ENCODE measurements at regions not wholly inside any gene's neighbourhood (a gene's known extent, or its start where the extent isn't known, plus 50 kb on each side); places are given as distances from the start of the nearest gene placed in this dataset.

- DNase-seq: no peak
Observed at GRCh38 chr3:27865731-27866130, 143.6 kb upstream of the EOMES start.

GRCh38 chr3:27869152-27869551 is 147.0 kb upstream of the EOMES start:
- DNase-seq: no peak

DNA sequence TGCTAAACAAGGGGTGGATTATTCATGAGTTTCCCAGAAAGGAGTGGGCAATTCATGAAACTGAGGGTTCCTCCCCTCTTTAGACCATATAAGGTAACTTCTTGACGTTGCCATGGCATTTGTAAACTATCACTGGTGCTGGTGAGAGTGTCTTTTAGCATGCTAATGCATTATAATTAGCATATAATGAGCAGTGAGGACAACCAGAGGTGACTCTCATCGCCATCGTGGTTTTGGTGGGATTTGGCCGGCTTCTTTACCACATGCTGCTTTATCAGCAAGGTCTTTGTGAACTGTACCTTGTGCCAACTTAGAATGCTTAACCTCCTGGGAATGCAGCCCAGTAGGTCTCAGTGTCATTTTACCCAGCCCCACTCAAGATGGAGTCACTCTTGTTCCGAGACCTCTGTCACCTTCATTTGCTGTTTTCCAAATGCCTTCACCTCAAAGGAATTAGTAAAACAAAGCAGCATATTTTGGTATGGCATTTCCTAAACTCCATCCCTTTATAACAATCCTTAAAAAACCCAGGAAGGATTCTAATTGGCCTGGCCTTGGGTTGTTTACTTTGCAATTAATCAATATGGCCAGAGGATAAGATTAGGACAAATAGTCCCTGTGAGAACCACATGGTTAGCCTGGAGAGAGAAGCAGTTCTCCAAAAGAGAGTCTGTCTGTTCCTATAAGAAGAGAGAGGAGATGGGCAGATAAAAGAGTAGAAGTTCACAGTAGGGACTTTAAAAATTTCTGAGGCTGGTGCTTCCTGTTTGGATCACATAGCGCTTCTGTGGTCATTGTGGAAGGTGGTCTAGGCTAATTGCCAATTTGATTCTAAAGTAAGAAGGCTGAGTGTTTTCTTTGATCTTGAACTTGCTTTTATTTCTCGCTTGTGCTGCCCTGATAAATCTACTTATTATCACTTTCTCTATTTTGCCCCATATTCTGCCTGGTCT is 155.2 kb upstream of the EOMES start:
- no peak for DNase-seq

DNA sequence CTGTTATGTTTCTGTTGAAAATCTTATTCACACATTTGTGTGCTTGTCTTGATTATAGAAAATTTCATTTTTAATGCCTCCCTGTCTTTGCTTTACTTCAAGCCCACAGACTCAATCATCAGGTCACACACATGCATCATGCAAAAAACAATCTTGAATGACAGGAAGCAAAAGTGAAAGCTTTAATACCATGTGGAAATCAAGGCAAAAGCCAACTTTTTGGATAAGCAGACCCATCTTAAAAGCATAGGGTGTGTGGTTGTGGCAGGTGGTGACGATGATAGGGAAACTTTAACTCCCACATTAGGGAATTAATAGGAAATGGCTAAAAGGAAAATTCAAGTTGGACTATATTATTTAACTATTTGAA is 155.9 kb upstream of the EOMES start:
- DNase-seq: no peak

DNA sequence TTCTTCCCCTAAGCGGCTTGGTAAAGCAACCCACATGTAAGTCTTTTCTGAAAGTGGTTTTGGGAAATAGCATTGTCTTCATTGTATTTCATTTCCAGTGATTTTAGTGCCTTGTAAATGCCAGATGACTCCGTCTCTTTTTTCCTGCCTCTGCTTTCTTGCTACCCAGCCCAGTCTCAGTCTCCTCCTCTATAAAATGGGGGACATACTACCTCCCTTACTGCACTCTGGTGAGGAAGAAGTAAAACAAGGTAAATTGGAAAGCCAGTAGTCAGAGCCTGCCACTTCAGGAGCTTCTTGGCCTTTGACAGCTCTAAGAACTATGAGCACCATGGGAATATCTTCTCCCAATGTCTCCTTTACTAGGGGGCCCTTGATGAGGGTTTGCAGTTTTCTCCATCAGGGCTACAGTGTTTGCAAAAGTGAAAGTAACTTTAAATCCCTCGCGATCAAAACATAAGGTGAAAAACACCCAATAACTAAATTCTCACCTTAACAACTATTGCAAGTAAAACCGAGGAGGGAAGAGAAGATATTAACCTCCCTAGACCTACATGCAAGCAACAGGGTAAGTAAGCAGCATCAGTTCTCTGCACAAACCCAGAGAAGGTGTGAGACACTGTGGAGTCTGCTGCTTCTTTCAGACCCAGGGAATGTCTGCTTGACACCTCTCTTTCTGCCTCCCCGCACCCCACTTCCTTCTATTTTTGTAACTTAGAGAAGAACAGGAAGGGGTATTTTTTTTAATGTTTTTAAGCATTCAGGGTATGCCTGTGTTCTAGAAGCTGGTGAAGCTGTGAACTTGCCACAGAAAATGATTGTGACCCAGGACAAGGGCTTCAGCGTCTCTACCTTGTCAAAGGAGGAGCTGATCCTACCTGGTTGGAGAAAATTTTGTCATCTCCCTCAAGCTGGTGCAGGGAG is 159.1 kb upstream of the EOMES start:
- DNase-seq: no peak

- no peak for DNase-seq
Observed at GRCh38 chr3:27883266-27883665, 161.1 kb upstream of the EOMES start.

- DNase-seq: no peak
Observed at GRCh38 chr3:27885641-27886040, 163.5 kb upstream of the EOMES start.

DNA sequence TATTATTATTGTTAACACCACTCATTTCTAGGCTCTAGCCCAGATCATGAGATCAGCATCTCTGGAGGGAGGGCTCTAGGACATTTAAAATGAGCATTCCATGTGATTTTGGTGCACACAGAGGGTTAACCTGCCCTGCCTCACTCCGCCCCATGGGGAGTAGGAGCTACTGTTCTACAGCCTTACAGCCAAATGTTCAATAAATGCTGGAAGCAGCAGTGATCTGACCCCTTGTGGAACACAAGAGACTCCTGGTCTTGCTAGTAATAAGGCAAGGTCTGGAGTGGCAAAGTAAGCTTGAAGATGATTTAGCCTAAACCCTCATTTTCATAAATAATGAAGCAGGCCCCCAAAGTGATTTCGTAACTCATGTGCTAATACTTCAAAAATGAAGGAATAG is 166.4 kb upstream of the EOMES start:
- DNase-seq: no peak

DNA sequence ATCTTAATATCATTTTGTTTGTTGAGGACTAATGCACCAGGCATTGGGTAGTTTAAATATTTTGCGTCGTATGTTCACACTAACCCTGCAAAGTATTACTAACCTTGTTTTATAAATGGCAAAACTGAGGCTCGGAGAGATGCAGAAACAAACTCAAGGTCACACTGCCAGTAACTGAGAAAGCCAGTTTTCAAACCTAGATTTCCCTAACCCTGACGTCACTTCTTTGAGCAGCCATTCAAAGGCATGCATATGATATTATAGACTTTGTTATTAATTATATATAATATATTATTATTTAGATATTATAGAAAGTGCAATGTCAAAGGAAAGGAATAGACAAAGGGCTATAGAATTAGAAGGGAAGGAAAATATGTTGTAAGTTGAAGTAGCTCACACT is 167.6 kb upstream of the EOMES start:
- no peak for DNase-seq

DNA sequence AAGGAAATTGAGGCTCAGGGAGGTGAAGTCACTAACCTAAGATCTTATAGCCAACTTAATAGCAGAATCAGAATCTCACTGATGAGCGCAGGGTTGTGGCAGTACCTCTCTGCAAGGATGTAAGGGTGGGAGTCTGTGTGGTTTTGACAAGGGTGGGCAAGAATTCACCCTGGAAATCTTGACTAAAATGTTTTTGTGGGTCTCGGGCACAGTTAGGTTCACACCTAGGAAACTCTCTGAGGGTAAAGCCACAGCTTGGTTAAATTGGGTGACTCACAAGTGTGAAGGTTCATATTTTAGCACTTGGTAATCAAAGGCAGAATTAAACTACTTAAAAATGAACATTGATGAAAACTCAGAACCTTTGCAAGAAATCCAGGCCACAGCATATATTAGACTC is 178.2 kb upstream of the EOMES start:
- no peak for DNase-seq

DNA sequence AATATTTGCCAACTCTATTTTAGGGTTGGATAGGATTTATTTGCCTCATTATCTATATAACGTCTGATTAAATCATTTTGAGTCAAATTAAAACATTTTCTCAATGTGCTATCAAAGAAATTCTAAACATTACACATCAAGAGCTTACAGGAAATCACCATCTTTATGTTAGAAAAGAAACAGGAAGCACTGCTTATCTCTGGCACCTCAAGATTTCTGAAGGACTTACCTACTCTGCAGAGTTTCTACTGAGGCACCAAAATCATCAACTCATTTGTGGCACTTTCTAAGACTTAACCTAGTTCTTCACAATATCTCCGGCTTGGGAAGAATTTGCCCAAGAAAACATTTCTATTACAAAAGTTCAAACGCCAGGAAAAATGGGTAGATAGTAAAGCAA is 181.3 kb upstream of the EOMES start:
- DNase-seq: no peak

DNA sequence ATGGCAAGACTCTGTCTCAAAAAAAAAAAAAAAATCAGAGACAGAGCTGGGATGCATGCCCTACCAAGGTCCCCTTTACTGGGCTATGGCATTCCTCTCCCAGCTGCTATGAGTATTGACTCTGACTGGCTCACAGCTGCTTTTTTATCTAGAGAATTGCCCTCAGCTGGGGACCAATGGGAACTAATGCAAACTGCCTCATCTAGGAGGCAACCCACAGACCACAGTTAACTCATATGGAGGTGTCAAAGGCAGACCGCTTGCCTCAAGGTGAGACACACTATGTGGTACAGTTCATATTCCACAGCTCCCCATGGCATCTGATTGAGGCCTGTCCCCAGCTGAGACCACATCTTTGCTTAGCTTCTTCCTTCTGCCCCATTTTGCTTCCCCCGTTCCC is 183.5 kb upstream of the EOMES start:
- no peak for DNase-seq

DNA sequence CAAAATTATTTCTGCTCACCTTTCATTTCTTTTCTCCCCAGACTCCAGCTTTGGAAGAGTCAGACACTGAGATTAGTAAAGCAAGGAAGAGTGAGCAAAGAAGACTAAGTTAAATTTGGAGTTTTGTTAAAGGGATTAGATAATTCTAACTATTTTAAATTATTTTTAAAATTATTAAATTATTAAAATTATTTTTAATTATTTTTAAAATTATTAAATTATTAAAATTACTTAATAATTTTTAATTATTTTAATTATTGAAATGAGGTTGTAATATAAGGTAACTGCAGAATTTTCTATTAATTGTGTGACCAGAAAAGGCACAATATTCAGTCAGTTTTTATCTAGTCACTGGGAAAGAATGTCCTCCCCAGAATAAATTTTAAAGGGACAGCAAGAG is 185.0 kb upstream of the EOMES start:
- no peak for DNase-seq

GRCh38 chr3:27907929-27908328 is 185.8 kb upstream of the EOMES start:
- DNase-seq: no peak

DNA sequence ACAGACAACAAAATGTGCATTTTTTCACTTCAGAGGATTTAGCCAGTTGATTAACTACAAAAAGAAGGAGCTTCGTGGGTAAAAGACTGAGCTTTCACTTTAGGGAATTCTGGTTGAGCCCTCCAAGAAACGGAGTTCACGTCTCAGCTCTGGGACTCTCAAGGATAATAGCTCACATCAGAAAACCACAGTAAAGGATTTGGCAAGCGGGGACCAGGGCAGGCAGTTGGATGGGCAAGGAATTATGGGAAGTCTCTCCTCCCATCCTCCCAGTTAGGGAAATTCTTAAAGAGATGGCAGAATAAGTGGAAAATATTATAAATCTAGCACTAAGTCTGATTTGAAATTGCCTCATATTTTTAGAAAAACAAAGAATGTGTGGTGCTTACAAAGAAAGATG is 188.3 kb upstream of the EOMES start:
- DNase-seq: no peak

GRCh38 chr3:27914199-27914598 is 192.1 kb upstream of the EOMES start:
- no peak for DNase-seq

GRCh38 chr3:27923349-27924068 is 201.4 kb upstream of the EOMES start:
- no peak for DNase-seq

DNA sequence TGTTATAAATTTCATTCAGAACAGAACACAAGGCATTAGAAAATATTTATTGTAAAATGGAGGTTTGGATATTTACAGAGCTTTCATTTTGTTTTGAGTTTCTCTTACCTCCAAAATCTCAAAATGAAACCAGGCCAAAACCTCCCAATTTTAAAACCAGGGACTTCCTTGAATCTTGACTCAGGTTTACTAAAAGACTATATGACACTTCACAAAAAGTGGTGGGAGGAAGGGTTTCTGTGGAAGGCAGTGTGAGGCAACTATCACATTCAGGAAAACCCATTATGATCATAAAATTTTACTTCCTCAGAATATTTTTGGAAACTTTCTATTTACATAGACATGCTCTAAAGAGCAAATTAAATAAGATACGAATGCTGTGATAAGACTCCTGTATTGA is 205.8 kb upstream of the EOMES start:
- DNase-seq: no peak

- no peak for DNase-seq
Observed at GRCh38 chr3:27930052-27930602, 208.0 kb upstream of the EOMES start.

- DNase-seq: no peak
Observed at GRCh38 chr3:27935492-27935891, 213.4 kb upstream of the EOMES start.

DNA sequence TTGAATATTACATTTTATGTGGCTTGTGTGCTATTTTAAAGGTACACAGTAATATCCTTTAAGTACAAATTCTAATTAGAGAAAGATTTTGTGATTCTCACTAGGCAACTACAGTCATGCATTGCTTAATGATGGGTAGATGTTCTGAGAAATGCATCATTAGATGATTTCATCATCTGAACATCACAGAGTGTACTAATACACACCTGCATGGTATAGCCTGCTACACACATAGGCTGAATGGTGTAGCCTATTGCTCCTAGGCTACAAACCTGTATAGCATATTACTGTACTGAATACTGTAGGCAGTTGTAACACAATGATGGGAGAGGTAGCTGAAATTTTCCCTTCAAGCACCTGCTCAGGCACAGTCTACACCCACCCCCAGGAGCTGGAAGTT is 217.4 kb upstream of the EOMES start:
- no peak for DNase-seq

DNA sequence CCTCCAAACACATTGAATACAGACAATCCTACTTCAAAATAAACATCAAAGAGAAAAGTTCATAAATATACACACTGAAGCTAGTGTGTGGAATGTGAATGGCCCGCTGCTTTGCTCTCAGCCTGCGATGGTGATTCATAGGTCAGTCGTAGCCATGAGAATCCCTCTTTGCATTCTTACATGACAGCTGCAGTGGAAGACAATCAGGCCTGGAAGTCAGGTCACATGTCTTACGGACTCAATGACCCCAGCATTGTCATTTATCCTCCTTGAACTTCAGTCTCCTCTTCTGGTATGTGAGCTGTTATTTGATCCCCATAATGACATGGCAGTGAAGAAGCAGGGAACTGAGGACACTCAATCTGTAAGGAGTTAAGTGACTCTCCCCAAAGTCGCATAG is 217.8 kb upstream of the EOMES start:
- no peak for DNase-seq

DNA sequence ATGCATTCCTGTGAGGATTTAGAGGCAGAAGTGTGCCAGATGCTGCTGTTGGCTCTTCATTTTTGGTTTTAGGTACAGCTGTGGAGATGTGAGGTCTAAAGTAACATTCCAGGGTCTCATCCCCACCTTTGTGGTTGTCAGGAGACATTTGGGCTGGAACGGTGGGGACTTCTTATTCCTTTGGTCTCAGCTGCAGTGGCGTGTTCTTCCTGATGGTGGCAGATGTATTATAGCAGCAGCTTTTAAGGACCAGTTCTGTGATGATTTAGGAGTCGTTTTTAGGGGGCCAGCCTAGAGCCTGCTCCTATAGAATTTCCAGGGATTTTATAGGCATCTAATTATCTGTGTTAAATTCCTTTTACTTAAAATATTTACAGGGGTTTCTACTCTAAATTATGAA is 221.0 kb upstream of the EOMES start:
- no peak for DNase-seq

All from occipital lobe (tissue), 1 donor.